Neural crest cell (in vitro differentiated cells): ENCODE measurements at regions not wholly inside any gene's neighbourhood (a gene's known extent, or its start where the extent isn't known, plus 50 kb on each side); places are given as distances from the start of the nearest gene placed in this dataset.

Source experiments
- DNase-seq: peaks from one replicate; pipeline ENCODE4 v3.0.0; 2021; ENCODE audit warnings: low read depth, mixed read lengths, low spot score
- H3K27ac Mint-ChIP-seq: one replicate; pipeline ENCODE4 v1.8.0; 2021; ENCODE audit warnings: mild to moderate bottlenecking, mixed read lengths; ENCODE audit not compliant: unreplicated experiment
- H3K27me3 Mint-ChIP-seq: 2 replicates; pipeline ENCODE4 v1.8.0; 2021; ENCODE audit warnings: low read depth, mild to moderate bottlenecking, mixed read lengths
- H3K36me3 Mint-ChIP-seq: 2 replicates; pipeline ENCODE4 v1.8.0; 2021; ENCODE audit warnings: low read depth, mild to moderate bottlenecking, mixed read lengths
- H3K4me1 Mint-ChIP-seq: 2 replicates; pipeline ENCODE4 v1.8.0; 2021; ENCODE audit warnings: mixed read lengths
- H3K4me3 Mint-ChIP-seq: one replicate; pipeline ENCODE4 v1.8.0; 2021; ENCODE audit warnings: mild to moderate bottlenecking, mixed read lengths
- H3K9me3 Mint-ChIP-seq: 2 replicates; pipeline ENCODE4 v1.8.0; 2021; ENCODE audit warnings: mixed read lengths
- CTCF ChIP-seq: fragments of 200-600 bp; sonication (generic); conservative IDR thresholded peaks from 2 replicates; pipeline ENCODE4 v1.5.0; 2021; ENCODE audit warnings: antibody characterized with exemption, mild to moderate bottlenecking

- Mint-ChIP-seq H3K27me3 (no peaks in the 10 kb centered on the region), H3K36me3 (no peaks in the 10 kb centered on the region), H3K27ac (no peak overlapping the region), H3K4me3 (no peak overlapping the region), H3K9me3 (peaks cover 2% of the 10 kb centered on the region), H3K4me1 (peaks cover 5% of the 10 kb centered on the region)
- TF ChIP-seq CTCF, result no peak
- no peak for DNase-seq
These were observed 56.1 kb downstream of the MRPL57 start for GRCh38 chr13:21232599-21232998.

- Mint-ChIP-seq H3K27ac (no peak overlapping the region), H3K27me3 (no peaks in the 10 kb centered on the region), H3K9me3 (peaks cover 2% of the 10 kb centered on the region), H3K36me3 (no peaks in the 10 kb centered on the region), H3K4me1 (peaks cover 5% of the 10 kb centered on the region), H3K4me3 (no peak overlapping the region)
- no peak for TF ChIP-seq CTCF
- DNase-seq, result no peak
These were observed 56.6 kb downstream of the MRPL57 start for GRCh38 chr13:21233086-21233485.

GRCh38 chr13:21234526-21234925 lies 58.1 kb downstream of the MRPL57 start:
- no peak overlapping the region for H3K4me3 Mint-ChIP-seq
- no peak for DNase-seq
- no peaks in the 10 kb centered on the region for H3K36me3 Mint-ChIP-seq
- TF ChIP-seq CTCF, result no peak
- no peaks in the 10 kb centered on the region for H3K9me3 Mint-ChIP-seq
- H3K27ac Mint-ChIP-seq, result no peak overlapping the region
- H3K27me3 Mint-ChIP-seq, result no peaks in the 10 kb centered on the region
- H3K4me1 Mint-ChIP-seq, result peaks cover 5% of the 10 kb centered on the region

GRCh38 chr13:21235174-21235573 lies 58.7 kb downstream of the MRPL57 start:
- H3K27me3 Mint-ChIP-seq, result no peaks in the 10 kb centered on the region
- H3K36me3 Mint-ChIP-seq, result no peaks in the 10 kb centered on the region
- TF ChIP-seq CTCF, result no peak
- no peak overlapping the region for H3K4me3 Mint-ChIP-seq
- H3K27ac Mint-ChIP-seq, result no peak overlapping the region
- H3K4me1 Mint-ChIP-seq, result peaks cover 5% of the 10 kb centered on the region
- H3K9me3 Mint-ChIP-seq, result no peaks in the 10 kb centered on the region
- DNase-seq, result no peak

GRCh38 chr13:21237081-21237480 lies 60.6 kb downstream of the MRPL57 start:
- Mint-ChIP-seq H3K9me3 (no peaks in the 10 kb centered on the region), H3K36me3 (no peaks in the 10 kb centered on the region), H3K27ac (no peak overlapping the region), H3K4me3 (no peak overlapping the region), H3K4me1 (peaks cover 5% of the 10 kb centered on the region), H3K27me3 (no peaks in the 10 kb centered on the region)
- DNase-seq, result no peak
- TF ChIP-seq CTCF, result no peak

GRCh38 chr13:21238267-21238666 lies 61.8 kb downstream of the MRPL57 start:
- peaks cover 9% of the 10 kb centered on the region for H3K4me1 Mint-ChIP-seq

More at GRCh38 chr13:21238267-21238666, 61.8 kb downstream of the MRPL57 start:
- Mint-ChIP-seq H3K9me3 (no peaks in the 10 kb centered on the region), H3K27ac (no peak overlapping the region), H3K36me3 (no peaks in the 10 kb centered on the region), H3K27me3 (no peaks in the 10 kb centered on the region), H3K4me3 (no peak overlapping the region)
- DNase-seq, result no peak
- no peak for TF ChIP-seq CTCF
